Stimulated activated CD4-positive, alpha-beta T cell treated with anti-CD3 and anti-CD28 coated beads, Interleukin-4, amount 100 ng/mL, for 24 hours (primary cell): ENCODE measurements at regions not wholly inside any gene's neighbourhood (a gene's known extent, or its start where the extent isn't known, plus 50 kb on each side); places are given as distances from the start of the nearest gene placed in this dataset.
"Not testable (repeated sequence)": the region's sequence is repeated elsewhere in the genome, so short reads cannot be mapped to it uniquely, and the experiment has no call there.

Source experiments
- DNase-seq: peaks from one replicate; pipeline ENCODE4 v3.0.0-alpha.2; 2020

GRCh38 chrY:19535697-19536096, 208.8 kb downstream of the KDM5D start:
- DNase-seq: not testable (repeated sequence)

- DNase-seq: no peak
Measured at GRCh38 chrY:19521976-19522375, 222.6 kb downstream of the KDM5D start.

- DNase-seq: peak; percentile 29
Measured at GRCh38 chrY:19503092-19503449, 241.5 kb downstream of the KDM5D start.

GRCh38 chrY:19502169-19503091, 242.1 kb downstream of the KDM5D start:
- DNase-seq: no peak

GRCh38 chrY:19498556-19498955, 246.0 kb downstream of the KDM5D start:
- no peak for DNase-seq

GRCh38 chrY:19487494-19487893, 257.0 kb downstream of the KDM5D start:
- DNase-seq: no peak

- no peak for DNase-seq
Measured at GRCh38 chrY:19484997-19485396, 259.5 kb downstream of the KDM5D start.

GRCh38 chrY:19479141-19479540, 265.4 kb downstream of the KDM5D start:
- no peak for DNase-seq

GRCh38 chrY:19477959-19478358, 266.6 kb downstream of the KDM5D start:
- no peak for DNase-seq

- no peak for DNase-seq
Measured at GRCh38 chrY:19465809-19466208, 278.7 kb downstream of the KDM5D start.

- no peak for DNase-seq
Measured at GRCh38 chrY:19456855-19457448, 287.6 kb downstream of the KDM5D start.

GRCh38 chrY:19433059-19433458, 311.5 kb downstream of the KDM5D start:
- peak; percentile 10 for DNase-seq

GRCh38 chrY:19427736-19428518, 316.6 kb downstream of the KDM5D start:
- no peak for DNase-seq

- not testable (repeated sequence) for DNase-seq
Measured at GRCh38 chrY:19427191-19427590, 317.3 kb downstream of the KDM5D start.

- DNase-seq: no peak
Measured at GRCh38 chrY:19410980-19411766, 333.4 kb downstream of the KDM5D start.

- DNase-seq: no peak
Measured at GRCh38 chrY:19406246-19406645, 338.3 kb downstream of the KDM5D start.

- DNase-seq: no peak
Measured at GRCh38 chrY:19405598-19405997, 338.9 kb downstream of the KDM5D start.

GRCh38 chrY:19392876-19393275, 351.6 kb downstream of the KDM5D start:
- no peak for DNase-seq

- no peak for DNase-seq
Measured at GRCh38 chrY:19391922-19392321, 352.6 kb downstream of the KDM5D start.

- no peak for DNase-seq
Measured at GRCh38 chrY:19365321-19365720, 379.2 kb downstream of the KDM5D start.

- DNase-seq: no peak
Measured at GRCh38 chrY:19357249-19357648, 387.3 kb downstream of the KDM5D start.

GRCh38 chrY:19356735-19357134, 387.8 kb downstream of the KDM5D start:
- no peak for DNase-seq

- no peak for DNase-seq
Measured at GRCh38 chrY:19354857-19355173, 389.7 kb downstream of the KDM5D start.
